Loucy (cell line): ENCODE measurements at regions not wholly inside any gene's neighbourhood (a gene's known extent, or its start where the extent isn't known, plus 50 kb on each side); places are given as distances from the start of the nearest gene placed in this dataset.

Experiments
- H2AFZ ChIP-seq: fragments of 200-600 bp; sonication (generic); 2 replicates; pipeline ENCODE4 v1.6.0; 2016; ENCODE audit warnings: antibody characterized with exemption, mild to moderate bottlenecking, low read length, moderate library complexity
- H3F3A ChIP-seq: fragments of 200-600 bp; 2 replicates; pipeline ENCODE4 v1.6.0; 2016; ENCODE audit warnings: antibody characterized with exemption, low read depth, mild to moderate bottlenecking
- H3K27me3 ChIP-seq: fragments of 200-600 bp; sonication (generic); 2 replicates; pipeline ENCODE4 v1.6.1; 2014; ENCODE audit warnings: low read length, mild to moderate bottlenecking; ENCODE audit not compliant: insufficient read depth, poor library complexity, severe bottlenecking
- H3K36me3 ChIP-seq: fragments of 200-600 bp; sonication (generic); 2 replicates; pipeline ENCODE4 v1.6.1; 2016; ENCODE audit warnings: low read length; ENCODE audit not compliant: insufficient read depth
- H3K4me1 ChIP-seq: fragments of 200-600 bp; sonication (generic); 2 replicates; pipeline ENCODE4 v1.5.1; 2014; ENCODE audit warnings: low read length, mild to moderate bottlenecking; ENCODE audit not compliant: insufficient read depth, poor library complexity, severe bottlenecking
- H3K4me2 ChIP-seq: fragments of 200-600 bp; sonication (generic); 2 replicates; pipeline ENCODE4 v1.6.0; 2014; ENCODE audit warnings: antibody characterized with exemption, low read length, low read depth, mild to moderate bottlenecking; ENCODE audit not compliant: poor library complexity, severe bottlenecking
- H3K4me3 ChIP-seq: fragments of 200-600 bp; sonication (generic); 2 replicates; pipeline ENCODE4 v1.5.1; 2014; ENCODE audit warnings: low read length, mild to moderate bottlenecking, mixed read lengths; ENCODE audit not compliant: poor library complexity, severe bottlenecking
- H3K79me2 ChIP-seq: fragments of 200-600 bp; sonication (generic); 2 replicates; pipeline ENCODE4 v1.6.1; 2014; ENCODE audit warnings: low read length; ENCODE audit not compliant: insufficient read depth
- H3K9ac ChIP-seq: fragments of 200-600 bp; sonication (generic); 2 replicates; pipeline ENCODE4 v1.6.0; 2014; ENCODE audit warnings: mild to moderate bottlenecking, low read depth, low read length, moderate library complexity; ENCODE audit not compliant: poor library complexity, severe bottlenecking
- H3K9me2 ChIP-seq: fragments of 200-600 bp; sonication (generic); replicated peaks from 2 replicates; pipeline ENCODE4 v1.6.1; 2016; ENCODE audit warnings: low read depth, low read length, mixed read lengths
- H3K9me3 ChIP-seq: fragments of 200-600 bp; sonication (generic); 2 replicates; pipeline ENCODE4 v1.6.1; 2014; ENCODE audit warnings: mild to moderate bottlenecking, antibody characterized with exemption, low read length, low read depth; ENCODE audit not compliant: insufficient read depth
- H4K20me1 ChIP-seq: fragments of 200-600 bp; sonication (generic); 2 replicates; pipeline ENCODE4 v1.6.0; 2014; ENCODE audit warnings: antibody characterized with exemption, low read length, mild to moderate bottlenecking; ENCODE audit not compliant: insufficient read depth, poor library complexity, severe bottlenecking
- EZH2phosphoT487 ChIP-seq: fragments of 200-600 bp; IDR thresholded peaks from 2 replicates; pipeline ENCODE4 v1.6.1; 2018; ENCODE audit warnings: antibody characterized with exemption, mild to moderate bottlenecking, moderate library complexity, borderline replicate concordance
- TF ChIP-seq, protein P1 (sequence below): fragments of 200-600 bp; sonication (generic); conservative IDR thresholded peaks from 2 replicates; pipeline ENCODE4 v1.5.1; 2014; ENCODE audit warnings: mild to moderate bottlenecking, antibody characterized with exemption, low read length

- no peaks in the 10 kb centered on the region for H3K36me3 ChIP-seq
- H3K9me2 ChIP-seq = no peaks in the 10 kb centered on the region
- no peaks in the 10 kb centered on the region for H4K20me1 ChIP-seq
- TF ChIP-seq EZH2phosphoT487 = no peak
- TF ChIP-seq, protein P1, sequence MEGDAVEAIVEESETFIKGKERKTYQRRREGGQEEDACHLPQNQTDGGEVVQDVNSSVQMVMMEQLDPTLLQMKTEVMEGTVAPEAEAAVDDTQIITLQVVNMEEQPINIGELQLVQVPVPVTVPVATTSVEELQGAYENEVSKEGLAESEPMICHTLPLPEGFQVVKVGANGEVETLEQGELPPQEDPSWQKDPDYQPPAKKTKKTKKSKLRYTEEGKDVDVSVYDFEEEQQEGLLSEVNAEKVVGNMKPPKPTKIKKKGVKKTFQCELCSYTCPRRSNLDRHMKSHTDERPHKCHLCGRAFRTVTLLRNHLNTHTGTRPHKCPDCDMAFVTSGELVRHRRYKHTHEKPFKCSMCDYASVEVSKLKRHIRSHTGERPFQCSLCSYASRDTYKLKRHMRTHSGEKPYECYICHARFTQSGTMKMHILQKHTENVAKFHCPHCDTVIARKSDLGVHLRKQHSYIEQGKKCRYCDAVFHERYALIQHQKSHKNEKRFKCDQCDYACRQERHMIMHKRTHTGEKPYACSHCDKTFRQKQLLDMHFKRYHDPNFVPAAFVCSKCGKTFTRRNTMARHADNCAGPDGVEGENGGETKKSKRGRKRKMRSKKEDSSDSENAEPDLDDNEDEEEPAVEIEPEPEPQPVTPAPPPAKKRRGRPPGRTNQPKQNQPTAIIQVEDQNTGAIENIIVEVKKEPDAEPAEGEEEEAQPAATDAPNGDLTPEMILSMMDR = no peak
- H3K4me2 ChIP-seq = no peak overlapping the region
- no peaks in the 10 kb centered on the region for H3K27me3 ChIP-seq
- H3K79me2 ChIP-seq = no peaks in the 10 kb centered on the region
- H3F3A ChIP-seq = no peaks in the 10 kb centered on the region
- H3K9ac ChIP-seq = no peak overlapping the region
- H2AFZ ChIP-seq = no peak overlapping the region
- no peak overlapping the region for H3K4me3 ChIP-seq
- H3K9me3 ChIP-seq = no peaks in the 10 kb centered on the region
- H3K4me1 ChIP-seq = no peaks in the 10 kb centered on the region
Observed at GRCh38 chr5:104612005-104612404, 1049.4 kb upstream of the NUDT12 start.

DNA sequence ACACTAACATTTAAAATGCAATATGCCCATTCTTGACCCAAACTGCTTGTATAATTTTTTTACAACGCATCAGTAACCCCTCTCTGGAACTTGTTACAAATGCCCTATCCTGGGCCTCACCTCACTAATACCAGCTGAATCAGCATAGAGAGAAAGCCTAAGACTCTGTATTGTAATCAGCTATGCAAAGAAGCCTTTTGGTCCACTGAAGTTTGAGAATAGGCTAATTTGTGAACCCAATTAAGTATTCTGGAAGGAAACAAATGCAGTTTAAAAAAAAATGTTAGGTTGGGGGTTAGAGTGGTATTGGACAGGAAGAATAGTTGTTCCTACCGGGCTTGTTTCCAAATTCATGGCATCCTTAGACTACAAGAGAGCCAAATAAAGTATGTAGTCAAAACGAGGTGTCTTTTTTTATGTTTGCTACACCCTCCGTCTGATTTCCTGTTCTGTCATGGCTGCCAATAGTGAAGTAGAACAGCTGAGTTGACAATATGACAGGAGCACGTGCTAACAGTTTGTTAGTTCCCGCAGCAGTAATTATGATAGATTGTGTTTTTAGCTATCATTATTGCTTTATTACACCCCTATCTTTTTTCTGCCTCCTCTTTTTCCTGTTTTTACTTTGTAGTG, 1048.7 kb upstream of the NUDT12 start:
- Histone ChIP-seq H3K4me3 (no peak overlapping the region), H3K9ac (no peak overlapping the region), H3K36me3 (no peaks in the 10 kb centered on the region), H3K27me3 (no peaks in the 10 kb centered on the region), H2AFZ (no peak overlapping the region), H3K4me2 (no peak overlapping the region), H3K4me1 (no peaks in the 10 kb centered on the region), H3K79me2 (no peaks in the 10 kb centered on the region), H4K20me1 (no peaks in the 10 kb centered on the region), H3F3A (no peaks in the 10 kb centered on the region), H3K9me2 (no peaks in the 10 kb centered on the region), H3K9me3 (no peaks in the 10 kb centered on the region)
- no peak for TF ChIP-seq EZH2phosphoT487
- TF ChIP-seq, protein P1 = no peak

DNA sequence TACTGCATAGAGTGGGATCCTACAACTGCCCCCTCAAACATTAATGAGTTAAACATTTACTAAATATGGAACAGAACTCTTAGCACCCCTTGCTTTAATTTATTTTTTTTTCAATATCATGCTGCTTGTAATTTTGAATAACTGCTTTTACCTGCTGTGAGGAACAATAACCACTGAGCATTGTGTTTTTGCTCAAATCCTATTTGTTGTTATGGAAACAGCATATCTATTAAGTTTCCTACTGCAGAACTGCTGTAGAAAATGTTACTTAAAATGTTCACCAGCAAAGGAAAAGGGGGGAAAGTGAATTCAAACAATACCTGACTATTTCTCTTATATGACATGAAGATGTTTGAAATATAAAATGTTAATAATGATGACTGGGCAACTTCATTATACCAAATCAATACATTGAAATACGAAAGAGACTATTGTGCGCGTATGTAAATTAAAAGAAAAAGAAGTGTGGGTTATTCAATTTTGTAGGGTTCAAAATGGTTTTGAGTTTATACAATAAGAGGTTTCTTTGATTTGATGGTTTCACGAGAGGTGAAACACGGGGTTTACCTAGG, 1043.8 kb upstream of the NUDT12 start:
- Histone ChIP-seq H2AFZ (no peak overlapping the region), H3K4me1 (no peaks in the 10 kb centered on the region), H3K4me2 (no peak overlapping the region), H3K79me2 (no peaks in the 10 kb centered on the region), H3K27me3 (no peaks in the 10 kb centered on the region), H3K9ac (no peak overlapping the region), H4K20me1 (no peaks in the 10 kb centered on the region), H3F3A (no peaks in the 10 kb centered on the region), H3K4me3 (no peak overlapping the region), H3K9me2 (no peaks in the 10 kb centered on the region), H3K36me3 (no peaks in the 10 kb centered on the region), H3K9me3 (no peaks in the 10 kb centered on the region)
- TF ChIP-seq EZH2phosphoT487 = no peak
- TF ChIP-seq, protein P1 = no peak
